HG03159 (cell line): ENCODE measurements at regions not wholly inside any gene's neighbourhood (a gene's known extent, or its start where the extent isn't known, plus 50 kb on each side); places are given as distances from the start of the nearest gene placed in this dataset.
"Not testable (repeated sequence)": the region's sequence is repeated elsewhere in the genome, so short reads cannot be mapped to it uniquely, and the experiment has no call there.

Experiments
- ATAC-seq: cut with Tn5 transposase; IDR thresholded peaks from one replicate; pipeline ENCODE4 v1.9.1; 2021; ENCODE audit warnings: mild to moderate bottlenecking, moderate library complexity; ENCODE audit not compliant: unreplicated experiment

DNA sequence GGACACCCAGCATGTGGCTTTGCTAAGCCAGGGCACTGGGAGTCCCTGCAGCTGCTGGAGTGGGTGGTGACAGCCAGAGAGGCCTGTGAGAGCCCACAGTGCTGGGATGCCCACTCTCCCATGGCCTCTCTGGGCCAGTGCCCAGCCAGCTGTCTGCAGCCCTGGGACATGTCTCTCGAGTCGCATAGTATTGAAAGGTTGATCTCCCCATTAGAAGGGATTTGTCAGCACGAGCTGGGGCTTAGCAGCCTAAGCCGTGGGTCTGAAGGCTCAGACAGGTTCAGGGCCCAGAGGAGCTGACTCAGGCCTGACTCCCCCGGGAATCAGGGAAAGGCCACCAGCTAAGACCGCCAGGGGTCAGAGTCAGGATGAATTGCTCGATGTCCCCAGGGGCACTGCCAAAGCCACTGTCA lies 53.5 kb downstream of the FOXD2 start:
- no peak for ATAC-seq

DNA sequence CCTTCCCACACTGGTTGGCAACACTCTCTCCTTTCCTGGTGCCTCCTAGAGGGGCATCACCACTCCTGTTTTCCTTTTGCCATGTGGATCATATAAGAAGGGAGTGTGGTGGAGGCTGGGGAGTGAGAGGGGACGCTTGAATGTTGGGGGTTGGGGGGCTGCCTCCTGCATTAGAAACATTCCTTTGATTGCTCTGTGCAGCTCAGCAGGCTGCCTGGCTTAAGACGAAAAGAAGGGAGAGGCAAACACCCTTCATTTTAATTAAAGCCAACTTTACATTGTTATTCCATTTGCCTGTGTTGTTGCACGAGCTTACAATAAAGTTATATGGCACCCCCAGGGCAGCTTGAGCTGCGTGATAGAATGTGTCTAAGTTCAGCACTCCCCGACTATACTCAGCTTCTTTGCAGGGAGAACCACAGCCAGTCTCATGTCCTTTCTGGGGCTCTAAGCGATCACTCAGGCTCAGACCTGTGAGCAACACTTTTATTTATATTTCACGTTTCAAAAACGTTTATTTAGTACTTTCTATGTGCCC lies 57.4 kb downstream of the FOXD2 start:
- ATAC-seq: no peak

DNA sequence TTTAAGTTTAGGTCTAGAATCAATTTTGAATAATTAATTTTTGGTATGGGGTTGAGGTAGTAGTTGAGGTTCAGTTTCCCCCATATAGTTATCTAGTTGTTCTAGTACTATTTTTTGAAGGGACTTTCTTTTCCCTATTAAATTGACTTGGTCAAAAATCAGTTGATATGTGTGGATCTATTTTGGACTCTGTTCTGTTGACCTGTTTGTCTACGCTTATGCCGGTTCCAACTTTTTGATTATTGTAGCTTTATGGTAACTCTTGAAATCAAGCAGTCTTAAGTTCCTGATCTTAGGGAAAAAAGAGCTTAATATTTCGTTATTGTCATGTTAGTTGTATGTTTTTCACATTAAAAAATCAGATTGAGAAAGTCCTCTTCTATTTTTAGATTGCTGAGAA lies 60.7 kb downstream of the FOXD2 start:
- no peak for ATAC-seq

DNA sequence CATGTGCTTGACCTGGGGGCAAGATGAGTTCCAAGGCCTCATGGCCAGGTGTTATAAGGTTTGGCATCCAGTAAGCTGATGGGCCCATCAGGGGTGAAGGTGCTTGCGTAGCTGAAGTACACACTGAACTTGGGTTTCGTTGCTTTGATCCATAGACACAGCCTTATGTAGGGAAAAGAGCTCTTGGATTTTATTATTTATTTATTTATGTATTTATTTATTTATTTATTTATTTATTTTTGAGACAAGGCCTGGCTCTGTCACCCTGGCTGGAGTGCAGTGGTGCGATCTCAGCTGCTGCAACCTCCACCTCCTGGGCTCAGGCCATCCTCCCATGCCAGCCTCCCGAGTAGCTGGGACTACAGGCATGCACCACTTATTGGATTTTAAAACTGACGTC lies 63.2 kb downstream of the FOXD2 start:
- ATAC-seq: no peak

DNA sequence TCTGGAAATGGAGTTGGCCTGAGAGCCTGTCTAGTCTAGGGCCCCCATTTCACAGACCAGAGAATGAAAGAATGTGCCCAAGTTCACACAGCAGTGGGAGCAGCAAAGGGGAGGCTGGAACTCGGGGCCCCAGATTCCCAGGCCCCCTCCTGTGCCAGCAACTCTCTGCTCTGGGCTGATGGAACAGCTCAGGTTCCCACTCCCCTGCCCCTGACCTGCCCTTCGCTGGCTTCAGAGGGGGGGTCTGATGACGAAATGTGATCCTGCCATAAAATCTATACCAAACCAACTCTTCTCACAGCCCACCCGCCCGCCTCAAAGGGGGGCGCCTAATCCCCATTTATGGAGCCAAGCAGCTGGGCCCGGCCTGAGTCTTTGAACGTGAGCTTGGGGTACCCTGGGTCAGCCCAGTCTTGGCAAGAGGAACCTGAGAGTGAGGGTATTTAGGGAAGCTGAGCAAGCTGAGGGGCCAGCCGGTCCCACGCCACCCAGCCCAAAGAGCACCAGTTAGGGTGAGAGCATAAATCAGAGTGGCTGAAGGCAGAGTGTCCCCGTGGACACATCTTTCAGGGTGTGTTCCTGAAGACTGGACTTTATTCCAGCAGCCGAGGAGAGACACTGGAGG lies 65.0 kb downstream of the FOXD2 start:
- ATAC-seq: no peak

DNA sequence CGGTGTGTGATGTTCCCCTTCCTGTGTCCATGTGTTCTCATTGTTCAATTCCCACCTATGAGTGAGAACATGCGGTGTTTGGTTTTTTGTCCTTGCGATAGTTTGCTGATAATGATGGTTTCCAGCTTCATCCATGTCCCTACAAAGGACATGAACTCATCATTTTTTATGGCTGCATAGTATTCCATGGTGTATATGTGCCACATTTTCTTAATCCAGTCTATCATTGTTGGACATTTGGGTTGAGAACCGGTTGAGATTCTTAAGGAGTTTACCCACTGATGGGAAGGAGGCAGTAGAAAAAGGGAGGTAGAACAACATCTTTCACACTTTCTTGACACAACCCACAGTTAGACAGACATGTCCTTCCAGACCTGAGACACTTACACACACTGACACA lies 67.0 kb downstream of the FOXD2 start:
- not testable (repeated sequence) for ATAC-seq

DNA sequence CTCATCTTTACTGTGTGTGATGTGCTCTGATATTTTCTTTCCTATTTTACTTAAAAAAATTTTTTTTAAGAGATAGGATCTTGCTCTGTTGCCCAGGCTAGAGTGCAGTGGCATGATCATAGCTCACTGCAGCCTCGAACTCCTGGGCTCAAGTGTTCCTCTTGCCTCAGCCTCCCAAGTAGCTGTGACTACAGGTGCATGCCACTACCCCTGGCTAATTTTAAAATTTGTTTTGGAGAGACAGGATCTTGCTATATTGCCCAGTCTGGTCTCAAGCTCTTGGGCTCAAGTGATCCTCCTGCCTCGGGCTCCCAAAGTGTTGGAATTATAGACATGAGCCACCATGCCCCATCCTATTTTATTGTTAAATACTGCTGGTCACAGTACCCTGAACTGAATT lies 67.4 kb downstream of the FOXD2 start:
- ATAC-seq: no peak

DNA sequence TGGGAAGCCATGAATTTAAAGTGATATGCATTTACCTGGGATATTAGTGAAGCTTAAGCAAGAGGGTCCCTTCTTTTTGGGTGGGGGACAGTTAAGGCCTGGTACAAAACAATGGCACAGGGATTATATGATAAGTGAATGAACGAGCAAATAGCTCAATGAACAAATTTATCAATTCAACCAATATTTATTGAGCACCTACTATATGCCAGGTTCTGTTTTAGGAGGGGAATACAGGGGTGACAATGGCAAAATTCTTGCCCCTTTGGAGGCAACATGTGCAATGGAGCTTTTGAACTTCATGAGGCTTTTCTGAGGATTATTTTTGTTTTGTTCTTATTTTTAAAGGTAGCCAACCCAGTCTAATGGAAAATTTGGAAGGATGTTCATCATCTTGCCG lies 68.2 kb downstream of the FOXD2 start:
- no peak for ATAC-seq

DNA sequence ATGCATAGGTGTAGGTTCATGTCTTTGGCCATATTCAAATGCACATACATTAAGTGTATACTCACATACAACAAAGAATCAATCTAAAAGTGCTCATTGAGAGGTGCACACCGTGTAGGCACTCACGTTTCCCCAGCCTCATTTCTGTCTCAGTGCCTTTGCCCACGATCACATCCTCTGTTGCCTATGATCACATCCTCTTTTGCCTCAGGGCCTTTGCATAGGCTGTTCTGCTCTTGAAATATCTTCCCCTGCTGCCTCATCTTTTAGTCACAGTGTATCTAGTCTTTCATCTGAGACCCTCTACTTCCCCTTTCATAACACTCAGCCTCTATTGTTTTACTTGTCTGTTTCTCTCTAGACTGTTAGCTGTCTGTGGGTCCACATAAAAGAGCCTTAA lies 69.3 kb downstream of the FOXD2 start:
- ATAC-seq: no peak

DNA sequence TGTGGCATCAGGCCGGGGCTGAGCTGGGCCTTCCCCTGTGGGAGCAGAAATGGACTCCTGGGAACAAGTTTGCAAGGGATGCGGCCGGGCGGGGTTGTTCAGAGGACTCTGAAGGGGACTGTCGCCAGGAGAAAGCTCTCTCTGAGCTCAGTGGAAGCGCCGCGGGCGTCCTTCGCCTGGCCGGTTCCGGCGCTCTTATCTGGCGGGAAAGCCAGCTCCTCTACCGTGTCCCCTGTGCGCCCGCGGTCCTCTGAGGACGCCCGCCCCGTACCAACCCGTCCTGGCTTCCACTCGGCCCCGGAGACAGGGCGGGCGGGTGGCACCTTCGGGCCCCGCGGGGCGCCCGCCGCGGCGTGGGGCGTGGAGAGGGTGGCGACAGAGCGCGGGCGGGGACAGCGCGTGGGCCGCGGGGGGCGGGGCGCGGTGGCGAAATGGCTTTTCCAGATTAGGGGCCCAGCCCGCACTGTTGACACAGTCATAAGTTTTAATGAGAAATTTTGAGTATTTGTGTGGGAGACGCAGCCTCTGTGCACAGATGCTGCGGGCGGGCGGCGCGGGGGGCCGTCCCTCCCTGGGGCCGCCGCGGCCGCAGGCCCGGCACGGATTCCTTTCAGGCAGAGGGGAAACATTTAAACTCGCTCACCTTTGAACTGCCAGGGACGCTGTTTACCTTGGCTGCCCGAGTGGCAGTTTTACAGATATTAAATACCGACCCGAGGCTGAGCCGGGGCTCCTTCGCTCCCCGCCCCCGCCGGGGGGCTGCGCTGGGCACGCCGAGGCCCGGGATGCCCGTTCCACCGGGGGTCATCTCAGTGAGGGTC lies 70.2 kb downstream of the FOXD2 start:
- no peak for ATAC-seq

DNA sequence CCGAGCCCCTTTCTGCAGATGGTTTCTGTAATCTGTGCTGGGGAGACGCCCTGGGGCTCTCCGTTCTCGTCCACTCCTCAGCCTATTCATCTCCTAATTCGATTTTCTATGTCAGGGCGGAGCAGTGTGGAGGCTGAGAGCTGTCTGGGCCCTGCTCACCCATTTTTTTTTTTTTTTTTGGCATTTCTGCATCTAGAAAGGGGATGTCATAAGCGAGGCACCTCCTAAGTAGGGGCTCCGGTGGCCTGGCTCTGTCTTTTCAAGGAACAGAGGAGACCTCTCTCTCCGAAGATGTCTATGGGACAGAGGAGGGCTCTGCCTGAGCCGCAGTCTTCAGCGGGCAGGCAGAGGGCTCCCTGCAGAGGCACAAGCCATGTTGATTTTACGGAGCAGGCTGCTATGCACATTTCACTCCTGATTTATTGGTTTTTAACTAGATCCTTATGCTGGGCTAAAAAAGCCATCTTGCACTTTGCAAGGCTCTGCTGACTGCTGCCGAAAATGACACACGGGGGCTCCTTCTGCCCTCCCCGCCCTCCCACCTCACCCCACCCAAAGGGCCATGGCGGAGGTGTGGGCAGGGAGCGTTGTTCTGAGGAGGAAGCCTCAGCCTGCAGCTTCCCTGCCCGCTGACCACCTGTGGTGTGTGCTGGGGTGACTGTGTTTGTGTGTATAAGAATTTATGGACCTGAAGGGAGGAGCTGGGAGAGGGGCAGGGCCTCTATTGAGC lies 71.0 kb downstream of the FOXD2 start:
- no peak for ATAC-seq

DNA sequence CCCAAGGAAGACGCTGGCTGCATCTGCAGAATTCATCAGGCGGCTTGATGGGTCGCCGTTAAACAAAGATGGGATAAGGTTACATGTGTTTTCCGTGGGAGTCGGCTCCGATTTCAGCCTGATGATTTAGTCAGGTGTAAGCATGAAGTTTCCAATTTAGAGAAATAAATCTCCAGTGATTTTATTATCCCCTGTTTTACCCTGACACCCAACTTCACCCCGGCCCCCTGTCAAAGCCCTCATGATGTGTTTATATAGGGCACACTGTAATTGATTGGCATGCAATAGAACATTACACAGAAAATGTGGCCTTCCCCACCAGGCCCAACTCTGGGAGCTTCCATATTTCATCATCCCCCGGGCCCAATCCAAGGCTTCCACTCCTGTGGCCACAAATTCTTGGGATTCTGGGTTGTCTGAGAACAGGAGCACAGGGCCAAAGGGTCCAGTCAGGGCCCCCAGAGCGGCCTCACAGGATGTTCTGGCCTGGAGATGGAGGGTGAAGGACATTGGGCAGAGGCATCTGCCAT lies 72.5 kb downstream of the FOXD2 start:
- no peak for ATAC-seq

DNA sequence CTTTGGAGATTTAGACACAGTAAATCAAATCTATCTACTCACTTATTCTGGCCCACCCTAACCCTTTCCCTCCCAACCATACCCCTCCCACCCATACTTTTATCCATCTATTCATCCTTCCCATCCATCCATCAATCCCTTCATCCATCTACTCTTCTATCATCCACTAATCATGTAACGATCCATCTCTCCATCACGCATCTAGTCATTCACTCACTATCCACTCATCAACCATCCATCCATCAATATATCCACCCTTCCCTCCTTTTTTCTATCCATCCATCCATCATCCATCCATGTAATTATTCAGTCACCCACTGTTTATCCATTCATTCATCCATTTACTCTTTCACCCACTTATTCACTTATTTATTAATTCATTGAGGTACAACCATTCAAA lies 74.0 kb downstream of the FOXD2 start:
- no peak for ATAC-seq

DNA sequence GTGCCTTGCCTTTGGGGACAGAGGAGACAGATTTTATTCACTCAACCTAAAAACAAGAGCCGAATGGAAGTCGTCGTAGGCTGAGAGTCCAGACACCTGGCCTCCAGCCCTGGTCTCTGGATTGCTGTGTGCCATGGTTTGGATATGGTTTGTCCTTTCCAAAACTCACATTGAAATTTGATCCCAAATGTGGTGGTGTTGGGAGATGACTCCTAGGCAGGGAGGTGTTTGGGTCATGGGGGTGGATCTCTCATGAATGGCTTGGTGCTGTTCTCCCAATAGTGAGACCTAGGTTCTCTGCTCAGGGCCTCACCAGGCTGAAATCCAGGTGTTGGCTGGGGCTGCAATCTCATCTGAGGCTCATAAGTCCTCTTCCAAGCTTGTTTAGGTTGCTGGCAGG lies 75.5 kb downstream of the FOXD2 start:
- ATAC-seq: no peak

DNA sequence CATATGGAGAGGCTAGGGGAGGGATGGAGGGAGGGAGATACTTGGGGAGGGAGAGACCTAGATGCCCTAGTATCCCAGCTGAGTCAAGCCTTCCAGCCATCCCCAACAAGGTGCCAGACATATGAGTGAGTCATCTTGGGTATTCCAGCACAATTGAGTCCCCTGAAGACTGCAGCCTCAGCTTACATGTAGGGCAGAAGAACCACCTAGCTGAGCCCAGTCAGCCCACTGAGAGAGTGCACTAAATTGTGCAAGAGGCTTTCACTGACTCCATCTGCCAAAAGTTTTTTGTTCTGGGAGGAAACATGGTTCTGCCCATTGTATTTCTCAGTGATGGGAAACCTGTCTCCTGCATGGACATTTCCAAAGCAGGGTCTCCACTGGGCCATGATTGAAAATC lies 76.4 kb downstream of the FOXD2 start:
- no peak for ATAC-seq

DNA sequence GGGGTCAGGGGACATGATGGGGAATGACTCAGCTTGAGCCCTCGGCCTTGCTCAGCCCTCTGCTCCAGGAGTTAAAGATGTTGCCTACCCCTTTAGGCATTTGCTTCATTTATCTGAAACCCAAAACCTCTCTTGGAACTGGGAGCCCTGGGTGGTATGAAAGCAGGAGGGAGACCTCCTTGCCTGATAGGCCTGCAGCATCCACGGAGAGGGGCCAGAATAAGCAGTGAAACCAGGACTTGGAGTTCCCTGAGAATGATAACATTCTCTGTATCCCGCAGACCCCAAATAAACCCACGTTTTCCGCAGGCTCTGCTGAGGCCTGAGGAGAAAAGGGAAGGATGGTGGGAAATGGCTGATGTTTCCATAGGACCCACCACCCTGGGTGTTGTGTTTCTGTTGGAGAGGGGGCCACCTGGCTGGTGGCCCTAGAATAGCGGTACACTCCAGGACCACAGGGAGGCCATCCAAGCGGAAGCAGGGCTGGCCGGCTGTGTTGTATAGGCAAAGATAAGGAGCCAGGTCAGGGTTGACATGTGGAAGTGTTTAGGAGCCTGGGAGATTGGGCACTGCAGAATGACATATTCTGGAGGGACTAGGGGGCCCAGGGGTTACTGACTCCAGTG lies 77.4 kb downstream of the FOXD2 start:
- ATAC-seq: no peak

DNA sequence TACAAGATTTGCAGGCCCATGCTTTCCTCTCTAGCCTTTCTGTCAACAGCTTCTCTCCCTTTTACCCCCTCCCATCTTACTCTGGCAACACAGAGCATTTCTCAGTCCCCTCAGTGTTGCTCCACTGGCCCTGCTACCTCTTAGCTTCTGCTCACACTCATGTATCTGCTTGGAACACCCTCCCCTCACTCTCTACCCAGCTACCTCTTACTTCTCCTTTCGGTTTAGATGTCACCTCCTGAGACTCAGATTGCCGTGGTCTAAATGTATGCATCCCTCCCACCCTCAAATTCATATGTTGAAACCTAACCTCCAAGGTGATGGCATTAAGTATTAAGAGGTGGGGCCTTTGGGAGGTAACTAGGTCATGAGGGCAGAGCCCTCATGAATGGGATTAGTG lies 80.1 kb downstream of the FOXD2 start:
- no peak for ATAC-seq

DNA sequence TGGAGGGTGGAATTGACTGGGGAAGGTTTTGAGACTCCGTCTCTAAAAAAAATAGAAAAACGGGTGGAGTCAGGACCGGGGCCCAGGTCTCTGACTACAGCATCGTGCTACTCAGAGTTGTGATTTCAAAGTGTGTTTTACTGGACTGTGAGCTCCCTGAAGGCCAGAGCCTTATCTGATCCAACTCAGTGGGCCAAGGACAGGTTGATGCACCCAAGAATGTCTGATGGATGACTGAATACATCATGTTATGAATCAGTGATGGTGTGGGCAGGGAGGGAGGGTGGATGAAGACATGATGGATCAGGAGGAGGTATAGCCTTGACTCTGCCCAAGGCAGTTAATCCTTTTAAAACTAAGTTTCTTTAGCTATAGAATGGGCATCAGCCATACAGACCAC lies 81.6 kb downstream of the FOXD2 start:
- no peak for ATAC-seq

DNA sequence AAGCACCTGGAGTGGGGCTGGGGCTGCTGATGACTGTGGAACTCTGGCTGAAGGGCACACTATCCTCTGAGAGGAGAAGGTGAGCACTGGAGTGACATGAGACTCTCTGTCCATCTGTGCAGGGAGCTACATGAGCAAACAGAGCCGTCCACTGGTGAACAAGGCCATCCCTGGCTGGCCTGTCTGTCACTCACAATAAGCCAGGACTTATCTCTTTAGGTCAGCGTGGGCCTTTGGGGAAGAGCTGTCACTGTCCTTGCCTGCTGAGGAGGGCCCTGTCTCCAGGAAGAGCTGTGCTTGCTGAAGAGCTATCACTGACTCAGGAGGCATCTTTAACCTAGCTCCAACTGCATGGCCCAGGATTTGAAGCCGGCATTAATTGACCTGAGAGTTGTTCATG lies 82.1 kb downstream of the FOXD2 start:
- no peak for ATAC-seq

DNA sequence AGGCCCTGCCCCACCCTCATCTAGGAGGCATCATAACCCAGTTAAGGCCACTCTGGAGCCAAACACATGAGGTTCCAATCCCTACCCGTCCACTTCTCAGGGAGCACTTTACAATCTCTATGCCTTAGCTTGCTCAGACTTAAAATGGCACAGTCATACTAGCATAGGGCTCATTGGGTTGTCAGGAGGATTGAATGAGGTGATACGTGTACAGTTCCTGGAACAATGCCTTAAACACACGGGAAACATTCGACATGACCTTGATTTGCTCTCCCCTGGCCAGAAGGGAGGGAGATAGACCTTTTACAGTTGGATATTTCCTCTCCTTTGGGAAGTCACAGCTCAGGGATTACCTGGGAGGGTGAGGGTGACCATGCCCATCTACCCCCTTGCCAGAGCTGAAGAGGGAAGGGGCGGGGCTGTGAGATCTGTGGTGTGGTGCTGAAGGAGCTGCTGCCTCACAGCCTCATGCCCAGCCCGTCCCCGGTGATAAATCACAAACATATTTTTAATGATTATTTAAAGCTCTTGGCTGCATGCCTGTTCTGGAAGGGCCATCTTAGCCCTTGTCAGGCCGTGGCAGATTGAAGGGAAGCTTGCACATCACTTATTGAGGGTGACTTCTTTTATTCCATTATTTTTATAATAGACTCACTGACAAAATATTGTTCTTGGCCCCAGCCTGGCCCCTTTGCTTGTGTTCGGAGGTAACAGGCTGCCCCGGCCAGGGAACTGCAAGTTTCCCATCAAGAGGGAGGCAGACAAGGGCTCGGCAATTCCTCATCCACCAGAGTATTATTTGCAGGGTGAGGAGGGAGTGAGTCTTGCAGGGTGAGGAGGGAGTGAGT lies 83.4 kb downstream of the FOXD2 start:
- ATAC-seq: no peak
